H9 (cell line): ENCODE measurements at regions not wholly inside any gene's neighbourhood (a gene's known extent, or its start where the extent isn't known, plus 50 kb on each side); places are given as distances from the start of the nearest gene placed in this dataset.
A peak's percentile ranks its signal among the peaks of the same experiment; 100 is the strongest.

Experiments used
- DNase-seq: peaks from one replicate; pipeline ENCODE4 v3.0.0-alpha.2; 2017
- H2AFZ ChIP-seq: one replicate; pipeline ENCODE4 v1.6.1; 2013; ENCODE audit warnings: mild to moderate bottlenecking, low read length, control low read depth, moderate library complexity
- H2AK5ac ChIP-seq: 2 replicates; pipeline ENCODE4 v1.6.1; 2013; ENCODE audit warnings: low read length, control low read depth, mixed read lengths; ENCODE audit not compliant: insufficient read length
- H2BK120ac ChIP-seq: one replicate; pipeline ENCODE4 v1.6.1; 2013; ENCODE audit warnings: low read depth, mild to moderate bottlenecking, low read length, control low read depth, inconsistent platforms; ENCODE audit not compliant: poor library complexity, severe bottlenecking
- H2BK12ac ChIP-seq: 2 replicates; pipeline ENCODE4 v1.6.1; 2013; ENCODE audit warnings: low read length, control low read depth, mixed read lengths, low read depth; ENCODE audit not compliant: insufficient read length
- H2BK15ac ChIP-seq: 2 replicates; pipeline ENCODE4 v1.6.1; 2013; ENCODE audit warnings: low read depth, low read length, control low read depth
- H2BK20ac ChIP-seq: one replicate; pipeline ENCODE4 v1.6.1; 2013; ENCODE audit warnings: low read depth, mild to moderate bottlenecking, low read length, control low read depth, inconsistent platforms; ENCODE audit not compliant: poor library complexity, severe bottlenecking
- H2BK5ac ChIP-seq: 2 replicates; pipeline ENCODE4 v1.6.1; 2013; ENCODE audit warnings: low read length, control low read depth, mixed read lengths; ENCODE audit not compliant: insufficient read length
- H3K14ac ChIP-seq: 2 replicates; pipeline ENCODE4 v1.6.1; 2013; ENCODE audit warnings: low read length, control low read depth; ENCODE audit not compliant: insufficient read depth
- H3K18ac ChIP-seq: 2 replicates; pipeline ENCODE4 v1.6.1; 2013; ENCODE audit warnings: low read depth, mild to moderate bottlenecking, mixed read lengths, low read length, control low read depth; ENCODE audit not compliant: insufficient read length
- H3K23ac ChIP-seq: 2 replicates; pipeline ENCODE4 v1.6.1; 2013; ENCODE audit warnings: low read length, control low read depth, mixed read lengths, low read depth; ENCODE audit not compliant: insufficient read length
- H3K23me2 ChIP-seq: 2 replicates; pipeline ENCODE4 v1.6.1; 2013; ENCODE audit warnings: low read depth, mild to moderate bottlenecking, mixed read lengths, low read length, control low read depth; ENCODE audit not compliant: insufficient read length, poor library complexity, severe bottlenecking
- H3K27ac ChIP-seq: 2 replicates; pipeline ENCODE4 v1.5.1; 2013; ENCODE audit warnings: low read length, control low read depth, mixed read lengths, low read depth; ENCODE audit not compliant: insufficient read length
- H3K27me3 ChIP-seq: 2 replicates; pipeline ENCODE4 v1.6.1; 2013; ENCODE audit warnings: low read length, control low read depth, inconsistent platforms; ENCODE audit not compliant: insufficient read depth
- H3K4ac ChIP-seq: 2 replicates; pipeline ENCODE4 v1.6.1; 2013; ENCODE audit warnings: low read depth, mild to moderate bottlenecking, control low read depth, inconsistent platforms, low read length, moderate library complexity
- H3K4me1 ChIP-seq: 2 replicates; pipeline ENCODE4 v1.6.1; 2013; ENCODE audit warnings: low read length, control low read depth, inconsistent platforms; ENCODE audit not compliant: insufficient read depth
- H3K4me2 ChIP-seq: 2 replicates; pipeline ENCODE4 v1.6.1; 2013; ENCODE audit warnings: low read length, control low read depth, mixed read lengths; ENCODE audit not compliant: insufficient read length, insufficient read depth
- H3K56ac ChIP-seq: 2 replicates; pipeline ENCODE4 v1.6.1; 2013; ENCODE audit warnings: low read depth, mild to moderate bottlenecking, mixed read lengths, low read length, control low read depth; ENCODE audit not compliant: insufficient read length
- H3K79me1 ChIP-seq: 2 replicates; pipeline ENCODE4 v1.6.1; 2013; ENCODE audit warnings: low read depth, mild to moderate bottlenecking, moderate library complexity, low read length, control low read depth, inconsistent platforms; ENCODE audit not compliant: insufficient read depth, poor library complexity, severe bottlenecking
- H3K79me2 ChIP-seq: 2 replicates; pipeline ENCODE4 v1.6.1; 2013; ENCODE audit warnings: low read length, control low read depth, inconsistent platforms; ENCODE audit not compliant: insufficient read depth
- H3K9ac ChIP-seq: 2 replicates; pipeline ENCODE4 v1.6.1; 2013; ENCODE audit warnings: low read length, control low read depth, mixed read lengths; ENCODE audit not compliant: insufficient read length; ENCODE audit errors: extremely low read depth
- H3K9me3 ChIP-seq: one replicate; pipeline ENCODE4 v1.6.1; 2013; ENCODE audit warnings: low read depth, low read length, inconsistent platforms; ENCODE audit not compliant: control insufficient read depth
- H3T11ph ChIP-seq: one replicate; pipeline ENCODE4 v1.6.1; 2013; ENCODE audit warnings: mild to moderate bottlenecking, low read length, control low read depth, inconsistent platforms
- H4K20me1 ChIP-seq: one replicate; pipeline ENCODE4 v1.6.1; 2013; ENCODE audit not compliant: control insufficient read depth, insufficient read length, insufficient read depth
- H4K5ac ChIP-seq: 2 replicates; pipeline ENCODE4 v1.6.1; 2013; ENCODE audit warnings: low read depth, mild to moderate bottlenecking, mixed read lengths, low read length, control low read depth; ENCODE audit not compliant: insufficient read length
- H4K8ac ChIP-seq: replicated peaks from 2 replicates; pipeline ENCODE4 v1.6.1; 2013; ENCODE audit warnings: low read length, control low read depth, mixed read lengths, low read depth; ENCODE audit not compliant: insufficient read length
- H4K91ac ChIP-seq: 2 replicates; pipeline ENCODE4 v1.6.1; 2013; ENCODE audit warnings: low read depth, mild to moderate bottlenecking, moderate library complexity, mixed read lengths, low read length, control low read depth; ENCODE audit not compliant: insufficient read length
- H3K27ac Mint-ChIP-seq, 3 experiments: 2 replicates in 2 of 3; 3 replicates in 1 of 3; pipeline ENCODE4 v1.8.0; 2020 to 2021; ENCODE audit warnings: mixed read lengths in 3 of 3, mild to moderate bottlenecking in 1 of 3, moderate library complexity in 1 of 3
- H3K27me3 Mint-ChIP-seq: 2 replicates; pipeline ENCODE4 v1.8.0; 2021; ENCODE audit warnings: low read depth, mild to moderate bottlenecking, moderate library complexity, mixed read lengths
- H3K36me3 Mint-ChIP-seq, 3 experiments: 2 replicates in 2 of 3; 3 replicates in 1 of 3; pipeline ENCODE4 v1.8.0; 2020 to 2021; ENCODE audit warnings: low read depth in 3 of 3, mixed read lengths in 3 of 3; ENCODE audit not compliant: insufficient read depth in 1 of 3
- H3K4me1 Mint-ChIP-seq, 2 experiments: 2 replicates each; pipeline ENCODE4 v1.8.0; 2020; ENCODE audit warnings: mixed read lengths in 2 of 2
- H3K4me3 Mint-ChIP-seq, 2 experiments: 2 replicates in 1 of 2; 3 replicates in 1 of 2; pipeline ENCODE4 v1.8.0; 2020 to 2021; ENCODE audit warnings: mild to moderate bottlenecking in 2 of 2, mixed read lengths in 2 of 2, moderate library complexity in 1 of 2
- H3K9me3 Mint-ChIP-seq, 2 experiments: 2 replicates in 1 of 2; 3 replicates in 1 of 2; pipeline ENCODE4 v1.8.0; 2020; ENCODE audit warnings: mild to moderate bottlenecking in 2 of 2, mixed read lengths in 2 of 2, moderate library complexity in 1 of 2
- CTCF ChIP-seq: fragments of 200-600 bp; sonication (generic); conservative IDR thresholded peaks from 3 replicates; pipeline ENCODE4 v1.8.0; 2021; ENCODE audit warnings: antibody characterized with exemption, mild to moderate bottlenecking
- WGBS: extraction: QIAGEN DNeasy Blood & Tissue Kit; methylation state at CpG from one replicate; pipeline ENCODE4 v1.1.7; 2013; ENCODE audit warnings: missing lambda C conversion rate, low lambda C conversion rate, mixed read lengths; ENCODE audit not compliant: insufficient read length; ENCODE audit errors: extremely low coverage; 5-methylcytosine and 5-hydroxymethylcytosine counted together

- Histone ChIP-seq H3K9me3 (no peaks in the 10 kb centered on the region), H4K8ac (no peak overlapping the region), H3K23me2 (no peaks in the 10 kb centered on the region), H3K14ac (no peak overlapping the region), H2AFZ (peak overlapping the region; percentile 40), H2BK15ac (no peak overlapping the region), H3K79me1 (no peaks in the 10 kb centered on the region), H2AK5ac (no peak overlapping the region), H2BK5ac (no peak overlapping the region), H2BK120ac (no peak overlapping the region), H2BK12ac (peak overlapping the region; percentile 79), H3K27ac (no peak overlapping the region), H3K4me2 (no peak overlapping the region), H3K18ac (no peak overlapping the region), H3K4ac (no peak overlapping the region), H3K79me2 (no peaks in the 10 kb centered on the region), H4K20me1 (no peaks in the 10 kb centered on the region), H4K5ac (no peak overlapping the region), H4K91ac (no peak overlapping the region), H3K9ac (no peak overlapping the region), H3K27me3 (no peaks in the 10 kb centered on the region), H2BK20ac (no peak overlapping the region), H3K23ac (no peak overlapping the region), H3T11ph (no peak overlapping the region), H3K4me1 (peaks cover 5% of the 10 kb centered on the region; the same call in 1 of the 2 replicates), H3K56ac (no peak overlapping the region)
- no peak for DNase-seq
- TF ChIP-seq CTCF = no peak
- peaks cover 0 to 5% (median 0%) of the 10 kb centered on the region in 3 experiments; a peak in 3 of 7 replicates for H3K36me3 Mint-ChIP-seq
- no peak overlapping the region for H3K4me3 Mint-ChIP-seq
- peaks cover 25 to 28% of the 10 kb centered on the region in 2 experiments for H3K4me1 Mint-ChIP-seq
- H3K27ac Mint-ChIP-seq = peak overlapping the region in 2 of 3 experiments; percentile 73 to 80; a peak in 5 of 7 replicates
- peaks cover 3 to 4% of the 10 kb centered on the region in 2 experiments; a peak in 3 of 5 replicates for H3K9me3 Mint-ChIP-seq
- peaks cover 2% of the 10 kb centered on the region; the same call in 1 of the 2 replicates for H3K27me3 Mint-ChIP-seq
- WGBS = no CpG with 5 or more reads among the region's 3 CpGs
Measured at GRCh38 chr15:93837450-93837849, 393.9 kb upstream of the MCTP2 start.
